Adrenal gland (tissue), 9 donors: ENCODE measurements at regions not wholly inside any gene's neighbourhood (a gene's known extent, or its start where the extent isn't known, plus 50 kb on each side); places are given as distances from the start of the nearest gene placed in this dataset.

Experiments
- DNase-seq, 7 donors: peaks; one replicate each; pipeline ENCODE4 v3.0.0-alpha.2; 2019 to 2020
- H3K27ac ChIP-seq, 5 donors: fragments of 200-600 bp; sonication (generic) in 4 of 5; 1 replicate in 3 of 5; 2 replicates in 2 of 5; pipeline versions ENCODE4 v1.5.1 to v1.8.0; 2016 to 2020; ENCODE audit warnings: mild to moderate bottlenecking in 1 of 5
- H3K27me3 ChIP-seq: fragments of 200-600 bp; 2 replicates; pipeline ENCODE4 v1.8.0; 2021
- H3K36me3 ChIP-seq, 2 donors: fragments of 200-600 bp; replicated peaks in 1 of 2; 1 replicate in 1 of 2; 2 replicates in 1 of 2; pipeline versions ENCODE4 v1.5.1 to v1.8.0; 2018 to 2022
- H3K4me1 ChIP-seq, 2 donors: fragments of 200-600 bp; replicated peaks in 1 of 2; 1 replicate in 1 of 2; 2 replicates in 1 of 2; pipeline versions ENCODE4 v1.5.1 to v1.8.0; 2018 to 2021
- H3K4me3 ChIP-seq, 4 donors: fragments of 200-600 bp; sonication (generic) in 3 of 4; one replicate each; pipeline ENCODE4 v1.5.1; 2016 to 2018
- H3K9me3 ChIP-seq, 3 donors: fragments of 200-600 bp; sonication (generic) in 1 of 3; replicated peaks in 1 of 3; 1 replicate in 2 of 3; 2 replicates in 1 of 3; pipeline versions ENCODE4 v1.5.1 to v1.8.0; 2016 to 2021
- CTCF ChIP-seq, 6 experiments: fragments of 450-650 bp in 4 of 6; fragments of 200-600 bp in 2 of 6; sonication (generic) in 1 of 6; IDR thresholded peaks; 1 replicate in 5 of 6; 2 replicates in 1 of 6; pipeline versions ENCODE4 v1.5.1 to v1.8.0; 2016 to 2021; ENCODE audit warnings: antibody characterized with exemption in 6 of 6, mild to moderate bottlenecking in 2 of 6, moderate library complexity in 1 of 6
- POLR2A ChIP-seq, 2 donors: fragments of 450-650 bp; IDR thresholded peaks; one replicate each; pipeline ENCODE4 v1.6.1; 2017; ENCODE audit warnings: antibody characterized with exemption in 2 of 2, mild to moderate bottlenecking in 2 of 2, moderate library complexity in 1 of 2
- WGBS, 4 donors: extraction: QIAGEN DNeasy Blood & Tissue Kit in 2 of 4; methylation state at CpG; one replicate each; pipeline versions ENCODE4 v1.1.5 to v1.1.7; 2013 to 2017; 5-methylcytosine and 5-hydroxymethylcytosine counted together
- intact Hi-C, 2 donors: fragments of 100-400 bp; cut with DNase I; formaldehyde crosslinking; loops; one replicate each; pipeline versions ENCODE4 v1.14.1 to v1.15.0; 2022 to 2023
- donor health status: healthy with polysubstance abuse.
- donor health status: Bipolar disorder and iron deficiency.
- donor health status: DM: yes; HTN: yes; CAD: no.
- donor health status: DM: no; HTN: no; CAD: no.
- donor health status: DM: no; HTN: no; CAD: no.

GRCh38 chr5:4762316-4762715 is 377.8 kb upstream of the ADAMTS16 start:
- intact Hi-C loops: no loop called here
- WGBS, 4 donors: 80 to 85% (median 83%) methylated on average over 3 of the region's 3 CpGs

GRCh38 chr5:4765411-4765810 is 374.7 kb upstream of the ADAMTS16 start:
- H3K27ac ChIP-seq: no peak overlapping the region
- WGBS, 4 donors: 78 to 86% (median 83%) methylated on average over 2 of the region's 2 CpGs
- H3K27me3 ChIP-seq: no peaks in the 10 kb centered on the region
- TF ChIP-seq POLR2A (IDR thresholded peaks at IDR 0.05) (no peak), CTCF (IDR thresholded peaks at IDR 0.05) (no peak)
- no peaks in the 10 kb centered on the region for H3K9me3 ChIP-seq
- H3K36me3 ChIP-seq: no peaks in the 10 kb centered on the region
- no peak overlapping the region for H3K4me3 ChIP-seq
- intact Hi-C loops: no loop called here
- H3K4me1 ChIP-seq: no peaks in the 10 kb centered on the region
- no peak for DNase-seq

More at GRCh38 chr5:4762316-4762715, 377.8 kb upstream of the ADAMTS16 start:
- no peak overlapping the region for H3K27ac ChIP-seq
- no peak for DNase-seq
- TF ChIP-seq CTCF (IDR thresholded peaks at IDR 0.05): no peak
- no peak for TF ChIP-seq POLR2A (IDR thresholded peaks at IDR 0.05)
- no peaks in the 10 kb centered on the region for H3K4me1 ChIP-seq
- H3K27me3 ChIP-seq: no peaks in the 10 kb centered on the region
- no peaks in the 10 kb centered on the region for H3K36me3 ChIP-seq
- no peaks in the 10 kb centered on the region for H3K9me3 ChIP-seq
- H3K4me3 ChIP-seq: no peak overlapping the region

- WGBS, 4 donors: 66 to 83% (median 74%) methylated on average over 1 of the region's 1 CpG
- Histone ChIP-seq H3K27me3 (no peaks in the 10 kb centered on the region), H3K36me3 (no peaks in the 10 kb centered on the region), H3K27ac (no peak overlapping the region), H3K4me3 (no peak overlapping the region), H3K4me1 (no peaks in the 10 kb centered on the region), H3K9me3 (no peaks in the 10 kb centered on the region)
- intact Hi-C loops: no loop called here
- no peak for DNase-seq
- TF ChIP-seq CTCF (IDR thresholded peaks at IDR 0.05) (no peak), POLR2A (IDR thresholded peaks at IDR 0.05) (no peak)
These were observed 374.0 kb upstream of the ADAMTS16 start for GRCh38 chr5:4766101-4766500.

GRCh38 chr5:4772591-4772990 is 367.5 kb upstream of the ADAMTS16 start:
- TF ChIP-seq POLR2A (IDR thresholded peaks at IDR 0.05): no peak
- DNase-seq: no peak
- no peaks in the 10 kb centered on the region for H3K27me3 ChIP-seq
- H3K4me1 ChIP-seq: no peaks in the 10 kb centered on the region
- H3K36me3 ChIP-seq: no peaks in the 10 kb centered on the region
- H3K9me3 ChIP-seq: no peaks in the 10 kb centered on the region
- H3K27ac ChIP-seq: no peak overlapping the region
- intact Hi-C loops: no loop called here
- WGBS, 4 donors: 69 to 86% (median 84%) methylated on average over 1 of the region's 1 CpG
- H3K4me3 ChIP-seq: no peak overlapping the region

GRCh38 chr5:4773827-4774317 is 366.3 kb upstream of the ADAMTS16 start:
- intact Hi-C loops: no loop called here
- Histone ChIP-seq H3K4me3 (no peak overlapping the region), H3K27me3 (no peaks in the 10 kb centered on the region), H3K4me1 (no peaks in the 10 kb centered on the region), H3K9me3 (no peaks in the 10 kb centered on the region), H3K27ac (no peak overlapping the region), H3K36me3 (no peaks in the 10 kb centered on the region)
- 45 to 63% (median 56%) methylated on average over 1 of the region's 1 CpG for WGBS, 4 donors
- DNase-seq: no peak
- TF ChIP-seq CTCF (IDR thresholded peaks at IDR 0.05): no peak
- TF ChIP-seq POLR2A (IDR thresholded peaks at IDR 0.05): no peak
